Activated CD4-positive, alpha-beta T cell treated with anti-CD3 and anti-CD28 coated beads for 36 hours (primary cell): ENCODE measurements at regions not wholly inside any gene's neighbourhood (a gene's known extent, or its start where the extent isn't known, plus 50 kb on each side); places are given as distances from the start of the nearest gene placed in this dataset.
"Not testable (repeated sequence)": the region's sequence is repeated elsewhere in the genome, so short reads cannot be mapped to it uniquely, and the experiment has no call there.

ENCODE experiments used
- ATAC-seq: fragments of 200-7000 bp; cut with Tn5 transposase; one replicate; pipeline ENCODE4 v1.10.0; 2021; ENCODE audit warnings: mild to moderate bottlenecking, moderate library complexity
- CTCF ChIA-PET: fragments of 350-600 bp; sonication (Branson Sonifier 250); formaldehyde crosslinking; loops from one replicate; lab custom pipeline; 2021; ENCODE audit warnings: antibody characterized with exemption; lab: Charles Lee
- POLR2A ChIA-PET: fragments of 350-600 bp; sonication (Branson Sonifier 250); formaldehyde crosslinking; loops from one replicate; lab custom pipeline; 2021; ENCODE audit warnings: antibody characterized with exemption, inconsistent platforms; lab: Charles Lee
- DNase-seq: peaks from one replicate; pipeline ENCODE4 v3.0.0-alpha.2; 2020
- H3K27ac Mint-ChIP-seq: one replicate; pipeline ENCODE4 v1.8.0; 2021; ENCODE audit warnings: mixed read lengths
- H3K27me3 Mint-ChIP-seq: one replicate; pipeline ENCODE4 v1.8.0; 2021; ENCODE audit warnings: mixed read lengths
- H3K36me3 Mint-ChIP-seq: one replicate; pipeline ENCODE4 v1.8.0; 2021; ENCODE audit warnings: low read depth, mixed read lengths
- H3K4me1 Mint-ChIP-seq: one replicate; pipeline ENCODE4 v1.8.0; 2021; ENCODE audit warnings: mixed read lengths
- H3K4me3 Mint-ChIP-seq: one replicate; pipeline ENCODE4 v1.8.0; 2021; ENCODE audit warnings: mild to moderate bottlenecking, moderate library complexity, mixed read lengths
- H3K9me3 Mint-ChIP-seq: one replicate; pipeline ENCODE4 v1.8.0; 2021; ENCODE audit warnings: low read depth, mixed read lengths
- intact Hi-C, 2 experiments: fragments of 100-400 bp; cut with DNase I in 1 of 2; cut with micrococcal nuclease in 1 of 2; formaldehyde crosslinking; loops; one replicate each; pipeline versions ENCODE4 v1.14.2 to v1.15.1; 2022 to 2024; cut with DNase I, micrococcal nuclease

- DNase-seq, ATAC-seq, intact Hi-C loops, H3K27ac Mint-ChIP-seq, H3K4me3 Mint-ChIP-seq, H3K9me3 Mint-ChIP-seq, H3K27me3 Mint-ChIP-seq, POLR2A ChIA-PET, CTCF ChIA-PET, H3K4me1 Mint-ChIP-seq, H3K36me3 Mint-ChIP-seq: not testable (repeated sequence)
Measured at GRCh38 chr4:110399046-110399445, 76.9 kb upstream of the ENPEP start.

GRCh38 chr4:110396963-110397362 is 79.0 kb upstream of the ENPEP start:
- DNase-seq (no peak), ATAC-seq (no peak)
- intact Hi-C loops, result no loop called here
- Mint-ChIP-seq H3K36me3 (no peaks in the 10 kb centered on the region), H3K4me1 (no peaks in the 10 kb centered on the region), H3K27ac (no peak overlapping the region), H3K27me3 (peaks cover 14% of the 10 kb centered on the region), H3K9me3 (no peaks in the 10 kb centered on the region), H3K4me3 (no peak overlapping the region)
- CTCF ChIA-PET, result no interaction called here
- POLR2A ChIA-PET, result interaction anchor here (0.6 kb wide), 1 partner anchor 317 kb away, joined by 5 read pairs; no protein-coding TSS in a partner anchor

GRCh38 chr4:110395421-110395820 is 80.5 kb upstream of the ENPEP start:
- no peak overlapping the region for H3K4me3 Mint-ChIP-seq
- intact Hi-C loops, result no loop called here
- DNase-seq, result no peak
- CTCF ChIA-PET, result no interaction called here
- ATAC-seq, result no peak
- no peaks in the 10 kb centered on the region for H3K9me3 Mint-ChIP-seq
- POLR2A ChIA-PET, result no interaction called here
- H3K36me3 Mint-ChIP-seq, result no peaks in the 10 kb centered on the region
- peaks cover 19% of the 10 kb centered on the region for H3K27me3 Mint-ChIP-seq
- no peak overlapping the region for H3K27ac Mint-ChIP-seq
- no peaks in the 10 kb centered on the region for H3K4me1 Mint-ChIP-seq

GRCh38 chr4:110394871-110395270 is 81.1 kb upstream of the ENPEP start:
- Mint-ChIP-seq H3K4me3 (no peak overlapping the region), H3K9me3 (no peaks in the 10 kb centered on the region), H3K36me3 (no peaks in the 10 kb centered on the region), H3K27me3 (peaks cover 20% of the 10 kb centered on the region), H3K27ac (no peak overlapping the region), H3K4me1 (no peaks in the 10 kb centered on the region)
- ATAC-seq (no peak), DNase-seq (no peak)
- POLR2A ChIA-PET, result no interaction called here
- CTCF ChIA-PET, result no interaction called here
- intact Hi-C loops, result no loop called here

- H3K4me3 Mint-ChIP-seq, result no peak overlapping the region
- ChIA-PET POLR2A (no interaction called here), CTCF (no interaction called here)
- H3K27ac Mint-ChIP-seq, result no peak overlapping the region
- peaks cover 2% of the 10 kb centered on the region for H3K27me3 Mint-ChIP-seq
- no peak for ATAC-seq
- intact Hi-C loops, result no loop called here
- peaks cover 18% of the 10 kb centered on the region for H3K9me3 Mint-ChIP-seq
- H3K4me1 Mint-ChIP-seq, result no peaks in the 10 kb centered on the region
- H3K36me3 Mint-ChIP-seq, result no peaks in the 10 kb centered on the region
- DNase-seq, result no peak
Measured at GRCh38 chr4:110381784-110382183, 94.2 kb upstream of the ENPEP start.

- intact Hi-C loops, result no loop called here
- POLR2A ChIA-PET, result interaction anchor here (0.6 kb wide), 1 partner anchor 318 kb away, joined by 3 read pairs; no protein-coding TSS in a partner anchor
Measured at GRCh38 chr4:110372485-110372884, 103.5 kb upstream of the ENPEP start.

GRCh38 chr4:110371016-110371770 is 104.8 kb upstream of the ENPEP start:
- Mint-ChIP-seq H3K36me3 (no peaks in the 10 kb centered on the region), H3K9me3 (no peaks in the 10 kb centered on the region), H3K4me1 (no peaks in the 10 kb centered on the region), H3K27me3 (peaks cover 10% of the 10 kb centered on the region), H3K27ac (no peak overlapping the region), H3K4me3 (no peak overlapping the region)
- intact Hi-C loops, result no loop called here
- CTCF ChIA-PET, result interaction anchor here (0.6 kb wide), 2 partner anchors 50 to 357 kb away, joined by 3 read pairs; no protein-coding TSS in a partner anchor
- POLR2A ChIA-PET, result no interaction called here
- ATAC-seq (no peak), DNase-seq (no peak)

More at GRCh38 chr4:110372485-110372884, 103.5 kb upstream of the ENPEP start:
- H3K36me3 Mint-ChIP-seq, result no peaks in the 10 kb centered on the region
- H3K4me1 Mint-ChIP-seq, result no peaks in the 10 kb centered on the region
- H3K27me3 Mint-ChIP-seq, result peaks cover 7% of the 10 kb centered on the region
- H3K4me3 Mint-ChIP-seq, result no peak overlapping the region
- no peak overlapping the region for H3K27ac Mint-ChIP-seq
- DNase-seq, result no peak
- no peaks in the 10 kb centered on the region for H3K9me3 Mint-ChIP-seq
- ATAC-seq, result no peak
- CTCF ChIA-PET, result no interaction called here

GRCh38 chr4:110368409-110368808 is 107.5 kb upstream of the ENPEP start:
- ChIA-PET CTCF (interaction anchor here (0.5 kb wide), 1 partner anchor 107 kb away, joined by 3 read pairs; no protein-coding TSS in a partner anchor), POLR2A (no interaction called here)
- intact Hi-C loops, result no loop called here
- H3K27ac Mint-ChIP-seq, result no peak overlapping the region
- H3K9me3 Mint-ChIP-seq, result no peaks in the 10 kb centered on the region
- H3K27me3 Mint-ChIP-seq, result peaks cover 8% of the 10 kb centered on the region
- H3K36me3 Mint-ChIP-seq, result no peaks in the 10 kb centered on the region
- no peaks in the 10 kb centered on the region for H3K4me1 Mint-ChIP-seq
- no peak for ATAC-seq
- no peak for DNase-seq
- no peak overlapping the region for H3K4me3 Mint-ChIP-seq

- Mint-ChIP-seq H3K36me3 (no peaks in the 10 kb centered on the region), H3K27me3 (peaks cover 5% of the 10 kb centered on the region), H3K4me1 (no peaks in the 10 kb centered on the region), H3K4me3 (no peak overlapping the region), H3K27ac (no peak overlapping the region), H3K9me3 (no peaks in the 10 kb centered on the region)
- CTCF ChIA-PET, result no interaction called here
- ATAC-seq (no peak), DNase-seq (no peak)
- POLR2A ChIA-PET, result no interaction called here
- intact Hi-C loops, result no loop called here
Measured at GRCh38 chr4:110367156-110367555, 108.8 kb upstream of the ENPEP start.

GRCh38 chr4:110365761-110366160 is 110.2 kb upstream of the ENPEP start:
- H3K9me3 Mint-ChIP-seq, result no peaks in the 10 kb centered on the region
- intact Hi-C loops, result no loop called here
- POLR2A ChIA-PET, result no interaction called here
- no peak overlapping the region for H3K4me3 Mint-ChIP-seq
- H3K4me1 Mint-ChIP-seq, result no peaks in the 10 kb centered on the region
- CTCF ChIA-PET, result interaction anchor here (1.1 to 1.2 kb wide), 2 partner anchors 21 to 302 kb away, joined by 3 to 4 read pairs; no protein-coding TSS in a partner anchor
- peaks cover 5% of the 10 kb centered on the region for H3K27me3 Mint-ChIP-seq
- H3K27ac Mint-ChIP-seq, result no peak overlapping the region
- no peaks in the 10 kb centered on the region for H3K36me3 Mint-ChIP-seq
- DNase-seq (no peak), ATAC-seq (no peak)

GRCh38 chr4:110364911-110365520 is 110.9 kb upstream of the ENPEP start:
- ChIA-PET CTCF (interaction anchor here (1.0 to 1.2 kb wide), 3 partner anchors 21 to 301 kb away, joined by 3 to 5 read pairs (median 4); no protein-coding TSS in a partner anchor), POLR2A (no interaction called here)
- no peak overlapping the region for H3K4me3 Mint-ChIP-seq
- ATAC-seq (no peak), DNase-seq (no peak)
- no peaks in the 10 kb centered on the region for H3K36me3 Mint-ChIP-seq
- H3K27me3 Mint-ChIP-seq, result peaks cover 5% of the 10 kb centered on the region
- no peaks in the 10 kb centered on the region for H3K4me1 Mint-ChIP-seq
- H3K9me3 Mint-ChIP-seq, result no peaks in the 10 kb centered on the region
- intact Hi-C loops, result no loop called here
- H3K27ac Mint-ChIP-seq, result no peak overlapping the region

- intact Hi-C loops, result no loop called here
- Mint-ChIP-seq H3K9me3 (no peaks in the 10 kb centered on the region), H3K27ac (no peak overlapping the region), H3K4me1 (no peaks in the 10 kb centered on the region), H3K4me3 (no peak overlapping the region), H3K27me3 (peaks cover 5% of the 10 kb centered on the region), H3K36me3 (no peaks in the 10 kb centered on the region)
- ATAC-seq (no peak), DNase-seq (no peak)
- CTCF ChIA-PET, result interaction anchor here (0.8 to 1.2 kb wide), 2 partner anchors 17 to 91 kb away, joined by 3 read pairs; no protein-coding TSS in a partner anchor
- POLR2A ChIA-PET, result no interaction called here
Measured at GRCh38 chr4:110361921-110362320, 114.0 kb upstream of the ENPEP start.
